Activated T-helper 17 cell treated with anti-CD3 and anti-CD28 coated beads, Interleukin-2, amount 50 U/mL, for 72 hours (primary cell): ENCODE measurements at regions not wholly inside any gene's neighbourhood (a gene's known extent, or its start where the extent isn't known, plus 50 kb on each side); places are given as distances from the start of the nearest gene placed in this dataset.
"Not testable (repeated sequence)": the region's sequence is repeated elsewhere in the genome, so short reads cannot be mapped to it uniquely, and the experiment has no call there.

ENCODE experiments used
- ATAC-seq: fragments of 150-1000 bp; cut with Tn5 transposase; replicated peaks from 2 replicates; pipeline ENCODE4 v1.10.0; 2021; ENCODE audit warnings: mild to moderate bottlenecking, moderate library complexity
- H3K27ac Mint-ChIP-seq: one replicate; pipeline ENCODE4 v1.8.0; 2022; ENCODE audit warnings: mixed read lengths
- H3K27me3 Mint-ChIP-seq: one replicate; pipeline ENCODE4 v1.8.0; 2022; ENCODE audit warnings: mixed read lengths
- H3K36me3 Mint-ChIP-seq: one replicate; pipeline ENCODE4 v1.8.0; 2022; ENCODE audit warnings: low read depth, mild to moderate bottlenecking, mixed read lengths
- H3K4me1 Mint-ChIP-seq: one replicate; pipeline ENCODE4 v1.8.0; 2022; ENCODE audit warnings: mixed read lengths
- H3K4me3 Mint-ChIP-seq: one replicate; pipeline ENCODE4 v1.8.0; 2022; ENCODE audit warnings: mild to moderate bottlenecking, mixed read lengths
- H3K9me3 Mint-ChIP-seq: one replicate; pipeline ENCODE4 v1.8.0; 2022; ENCODE audit warnings: mixed read lengths

DNA sequence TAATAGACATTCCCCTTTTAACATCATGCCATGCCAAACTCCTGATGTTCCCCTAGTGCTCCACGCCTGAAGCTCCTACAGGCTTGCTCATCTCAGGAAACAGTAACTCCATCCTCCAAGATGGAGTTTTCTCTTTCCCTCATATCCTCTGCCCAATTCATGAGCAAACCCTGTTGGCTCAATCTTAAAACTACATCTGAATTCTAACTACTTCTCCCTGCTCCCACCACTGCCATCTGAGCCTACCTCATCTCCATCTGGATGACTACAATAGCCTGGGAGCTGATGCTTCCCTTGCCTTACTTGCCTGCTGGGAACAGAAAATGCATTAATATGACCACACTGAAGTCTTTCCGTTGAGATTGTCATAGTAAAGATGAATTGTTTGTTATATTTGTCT is 271.7 kb upstream of the MKLN1 start:
- Mint-ChIP-seq H3K4me3 (peak overlapping the region; percentile 78), H3K27me3 (no peaks in the 10 kb centered on the region), H3K36me3 (peaks cover 73% of the 10 kb centered on the region), H3K4me1 (peaks cover 49% of the 10 kb centered on the region), H3K27ac (peak overlapping the region; percentile 92), H3K9me3 (no peaks in the 10 kb centered on the region)
- ATAC-seq = no peak

DNA sequence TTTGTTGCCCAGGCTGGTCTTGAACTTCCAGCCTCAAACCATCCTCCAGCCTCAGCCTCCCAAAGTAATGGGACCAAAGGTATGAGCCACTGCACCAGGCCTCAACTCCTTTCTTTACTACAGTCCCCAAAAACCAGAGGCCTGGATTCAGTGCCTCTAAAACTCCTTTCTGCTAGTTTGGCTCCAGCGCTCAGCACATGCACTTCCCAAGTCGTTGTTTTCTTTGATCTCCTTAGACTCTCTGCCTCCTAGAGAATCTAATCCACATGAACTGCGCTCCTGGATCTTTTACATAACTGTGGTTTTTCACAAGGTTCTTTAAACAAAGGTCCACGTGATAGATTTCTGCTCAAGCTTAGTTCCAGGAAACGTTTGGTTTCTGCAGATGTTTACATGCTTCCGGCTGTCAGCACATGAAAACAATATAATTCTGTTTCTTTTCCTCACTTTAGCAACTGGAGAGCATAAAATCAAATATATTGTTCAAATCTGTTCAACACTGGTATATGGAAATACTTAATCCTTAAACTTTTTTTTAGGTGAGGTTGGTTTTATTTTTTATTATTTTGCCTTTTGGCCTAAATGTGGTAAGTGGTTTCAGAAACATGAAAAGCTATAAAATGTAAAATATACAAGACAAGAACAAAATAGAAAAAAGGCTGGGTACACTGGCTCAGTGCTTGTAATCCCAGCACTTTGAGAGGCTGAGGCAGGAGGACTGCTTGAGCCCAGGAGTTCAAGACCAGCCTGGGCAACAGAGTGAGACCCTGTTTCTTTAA is 270.5 kb upstream of the MKLN1 start:
- H3K27ac Mint-ChIP-seq = peak overlapping the region; percentile 92
- H3K4me3 Mint-ChIP-seq = peak overlapping the region; percentile 78
- ATAC-seq = peak; percentile 54
- no peaks in the 10 kb centered on the region for H3K9me3 Mint-ChIP-seq
- H3K36me3 Mint-ChIP-seq = peaks cover 80% of the 10 kb centered on the region
- peaks cover 52% of the 10 kb centered on the region for H3K4me1 Mint-ChIP-seq
- H3K27me3 Mint-ChIP-seq = no peaks in the 10 kb centered on the region

DNA sequence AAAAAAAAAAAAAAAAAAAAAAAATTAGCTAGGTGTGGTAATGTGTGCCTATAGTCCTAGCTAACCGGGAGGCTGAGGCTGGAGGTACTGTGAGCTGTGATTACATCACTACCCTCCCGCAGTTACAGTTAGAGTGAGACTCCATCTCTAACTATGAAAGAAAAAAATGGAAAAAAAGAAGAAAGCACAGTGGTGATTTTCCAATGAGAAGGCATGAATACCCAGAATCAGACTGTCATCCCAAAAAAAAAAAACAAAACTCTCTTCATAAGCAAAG is 269.9 kb upstream of the MKLN1 start:
- Mint-ChIP-seq H3K36me3 (peaks cover 80% of the 10 kb centered on the region), H3K27me3 (no peaks in the 10 kb centered on the region), H3K4me1 (peaks cover 52% of the 10 kb centered on the region), H3K9me3 (no peaks in the 10 kb centered on the region), H3K4me3 (peak overlapping the region; percentile 78), H3K27ac (peak overlapping the region; percentile 92)
- peak; percentile 93 for ATAC-seq

DNA sequence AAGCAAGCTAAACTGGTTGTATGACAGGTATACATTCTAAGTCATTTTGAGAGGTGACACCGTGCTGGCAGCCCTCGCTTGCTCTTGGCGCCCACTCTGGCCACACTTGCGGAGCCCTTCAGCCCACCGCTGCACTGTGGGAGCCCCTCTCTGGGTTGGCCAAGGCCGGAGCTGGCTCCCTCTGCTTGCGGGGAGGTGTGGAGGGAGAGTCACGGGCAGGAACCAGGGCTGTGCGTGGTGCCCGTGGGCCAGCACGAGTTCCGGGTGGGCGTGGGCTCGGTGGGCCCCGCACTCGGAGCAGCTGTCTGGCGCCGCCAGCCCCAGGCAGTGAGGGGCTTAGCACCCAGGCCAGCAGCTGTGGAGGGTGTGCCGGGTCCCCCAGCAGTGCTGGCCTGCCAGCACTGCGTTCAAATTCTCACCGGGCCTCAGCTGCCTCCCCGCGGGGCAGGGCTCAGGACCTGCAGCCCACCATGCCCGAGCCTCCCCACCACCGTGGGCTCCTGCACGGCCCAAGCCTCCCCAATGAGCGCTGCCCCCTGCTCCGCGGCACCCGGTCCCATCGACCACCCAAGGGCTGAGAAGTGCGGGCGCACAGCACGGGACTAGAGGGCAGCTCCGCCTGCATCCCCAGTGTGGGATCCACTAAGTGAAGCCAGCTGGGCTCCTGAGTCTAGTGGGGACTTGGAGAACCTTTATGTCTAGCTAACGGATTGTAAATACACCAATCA is 269.0 kb upstream of the MKLN1 start:
- not testable (repeated sequence) for H3K27me3 Mint-ChIP-seq, ATAC-seq, H3K9me3 Mint-ChIP-seq
- H3K36me3 Mint-ChIP-seq = peaks cover 81% of the 10 kb centered on the region
- peaks cover 51% of the 10 kb centered on the region for H3K4me1 Mint-ChIP-seq
- H3K27ac Mint-ChIP-seq = peak overlapping the region; percentile 92
- H3K4me3 Mint-ChIP-seq = peak overlapping the region; percentile 78

DNA sequence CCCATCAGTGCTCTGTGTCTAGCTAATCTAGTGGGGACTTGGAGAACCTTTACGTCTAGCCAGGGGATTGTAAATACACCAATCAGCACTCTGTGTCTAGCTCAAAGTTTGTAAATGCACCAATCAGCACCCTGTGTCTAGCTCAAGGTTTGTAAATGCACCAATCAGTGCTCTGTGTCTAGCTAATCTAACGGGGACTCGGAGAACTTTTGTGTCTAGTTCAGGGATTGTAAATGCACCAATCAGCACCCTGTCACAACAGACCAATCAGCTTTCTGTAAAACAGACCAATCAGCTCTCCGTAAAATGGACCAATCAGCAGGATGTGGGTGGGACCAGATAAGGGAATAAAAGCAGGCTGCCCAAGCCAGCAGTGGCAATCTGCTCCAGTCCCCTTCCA is 268.3 kb upstream of the MKLN1 start:
- Mint-ChIP-seq H3K4me1 (peaks cover 48% of the 10 kb centered on the region), H3K27ac (peak overlapping the region; percentile 36), H3K36me3 (peaks cover 82% of the 10 kb centered on the region), H3K4me3 (peak overlapping the region; percentile 42)
- not testable (repeated sequence) for H3K27me3 Mint-ChIP-seq, ATAC-seq, H3K9me3 Mint-ChIP-seq

DNA sequence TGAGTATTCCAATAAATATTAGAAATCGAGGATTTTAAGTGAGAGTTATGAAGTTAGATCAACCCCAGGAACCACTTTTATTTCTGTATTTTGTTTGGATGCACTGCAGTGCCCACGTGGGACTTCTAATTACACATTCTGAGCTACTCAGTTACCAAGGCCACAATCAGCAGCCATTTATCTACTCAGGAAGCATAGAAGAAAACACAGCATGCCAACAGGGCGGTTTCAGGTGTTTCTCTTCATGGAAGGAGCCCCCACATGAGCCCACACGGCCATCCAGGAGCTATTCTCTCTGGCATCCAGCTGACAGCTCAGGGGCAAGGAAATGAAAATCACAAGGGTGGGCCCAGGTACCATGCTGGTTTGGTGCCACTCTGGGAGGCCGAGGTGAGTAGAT is 266.5 kb upstream of the MKLN1 start:
- Mint-ChIP-seq H3K27me3 (no peaks in the 10 kb centered on the region), H3K4me3 (peak overlapping the region; percentile 40), H3K27ac (peak overlapping the region; percentile 36), H3K4me1 (peaks cover 42% of the 10 kb centered on the region), H3K9me3 (no peaks in the 10 kb centered on the region), H3K36me3 (peaks cover 83% of the 10 kb centered on the region)
- no peak for ATAC-seq

DNA sequence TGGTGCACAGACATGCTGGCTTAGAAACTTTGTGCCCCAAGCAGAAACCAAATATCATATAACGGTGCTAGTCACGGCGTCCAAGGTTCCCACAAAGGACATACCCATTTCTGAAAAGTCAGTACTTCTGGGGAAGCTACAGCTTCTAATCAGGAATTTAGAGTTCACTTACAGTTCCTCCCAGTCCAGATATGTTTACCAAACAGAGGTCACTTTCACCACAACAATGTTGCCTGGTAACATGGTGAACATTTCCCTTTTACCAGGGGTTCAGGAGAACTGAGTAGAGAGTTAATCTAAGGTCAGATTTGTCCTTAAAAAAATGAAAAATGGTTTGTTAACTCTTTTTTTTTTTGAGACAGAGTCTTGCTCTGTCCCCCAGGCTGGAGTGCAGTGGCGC is 265.9 kb upstream of the MKLN1 start:
- no peak for ATAC-seq
- Mint-ChIP-seq H3K27ac (no peak overlapping the region), H3K27me3 (no peaks in the 10 kb centered on the region), H3K4me3 (no peak overlapping the region), H3K36me3 (peaks cover 83% of the 10 kb centered on the region), H3K4me1 (peaks cover 35% of the 10 kb centered on the region), H3K9me3 (no peaks in the 10 kb centered on the region)

DNA sequence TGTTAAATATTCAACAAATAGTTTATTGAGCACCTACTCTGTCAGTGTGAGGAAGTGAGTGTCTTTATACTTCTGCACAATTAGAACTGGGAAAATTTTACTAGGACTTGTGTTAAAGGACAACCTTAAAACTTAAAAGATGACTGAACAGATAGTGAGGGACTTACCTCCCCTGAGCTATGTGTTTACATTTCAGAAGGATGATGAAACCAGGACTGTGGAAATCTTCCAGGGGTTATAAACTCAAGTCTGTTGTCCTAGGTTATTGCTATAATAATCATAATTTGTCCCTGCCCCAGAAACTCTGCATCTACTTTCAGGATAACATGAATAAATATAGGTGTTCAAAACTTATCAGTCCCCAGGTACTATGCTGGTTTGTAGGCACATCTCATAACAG is 261.0 kb upstream of the MKLN1 start:
- peak overlapping the region; percentile 15 for H3K27ac Mint-ChIP-seq
- H3K27me3 Mint-ChIP-seq = no peaks in the 10 kb centered on the region
- peaks cover 80% of the 10 kb centered on the region for H3K36me3 Mint-ChIP-seq
- no peaks in the 10 kb centered on the region for H3K9me3 Mint-ChIP-seq
- H3K4me3 Mint-ChIP-seq = peak overlapping the region; percentile 33
- H3K4me1 Mint-ChIP-seq = peaks cover 33% of the 10 kb centered on the region
- no peak for ATAC-seq

DNA sequence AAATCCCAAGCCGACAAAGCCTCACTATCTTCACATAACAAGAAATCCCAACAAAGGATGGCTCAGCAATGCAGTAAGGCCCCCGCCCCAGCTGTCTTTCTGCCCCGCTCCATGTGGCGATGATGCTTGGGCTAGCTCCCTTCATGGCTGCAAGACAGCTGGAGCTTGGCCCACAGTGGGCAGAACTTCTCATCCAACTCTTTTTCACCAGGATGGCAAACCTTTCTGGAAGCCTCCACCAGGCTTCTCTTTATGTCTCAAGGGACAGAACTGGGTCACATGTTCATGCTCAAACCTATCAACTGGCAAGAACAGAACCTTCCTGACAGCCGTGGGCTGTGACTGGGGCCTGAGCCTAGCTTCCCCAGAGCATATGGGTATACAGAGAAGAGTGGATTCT is 260.5 kb upstream of the MKLN1 start:
- H3K27me3 Mint-ChIP-seq = no peaks in the 10 kb centered on the region
- peaks cover 74% of the 10 kb centered on the region for H3K36me3 Mint-ChIP-seq
- peak overlapping the region; percentile 15 for H3K27ac Mint-ChIP-seq
- ATAC-seq = no peak
- H3K4me1 Mint-ChIP-seq = peaks cover 33% of the 10 kb centered on the region
- H3K4me3 Mint-ChIP-seq = peak overlapping the region; percentile 33
- no peaks in the 10 kb centered on the region for H3K9me3 Mint-ChIP-seq

DNA sequence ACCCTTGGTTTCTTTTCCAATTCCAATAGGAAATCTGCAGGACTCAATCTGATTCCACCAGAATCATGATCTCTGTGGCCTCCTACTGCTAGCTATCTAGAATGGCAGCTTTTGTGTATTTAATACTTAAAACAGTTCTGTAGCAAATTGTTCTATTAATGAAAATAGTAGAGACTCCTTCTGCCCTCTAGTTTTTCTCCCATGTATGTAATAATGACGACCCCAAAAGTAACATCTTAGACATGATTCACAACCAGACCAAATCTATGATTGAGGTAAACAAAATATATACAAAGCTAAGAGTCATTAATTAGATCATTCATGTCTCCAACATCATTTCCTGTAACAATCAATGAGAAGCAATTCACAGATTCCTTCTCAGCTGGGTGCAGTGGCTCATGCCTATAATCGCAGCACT is 259.1 kb upstream of the MKLN1 start:
- H3K4me1 Mint-ChIP-seq = peaks cover 40% of the 10 kb centered on the region
- H3K27ac Mint-ChIP-seq = peak overlapping the region; percentile 76
- ATAC-seq = no peak
- peaks cover 62% of the 10 kb centered on the region for H3K36me3 Mint-ChIP-seq
- peak overlapping the region; percentile 65 for H3K4me3 Mint-ChIP-seq
- no peaks in the 10 kb centered on the region for H3K9me3 Mint-ChIP-seq
- H3K27me3 Mint-ChIP-seq = no peaks in the 10 kb centered on the region

DNA sequence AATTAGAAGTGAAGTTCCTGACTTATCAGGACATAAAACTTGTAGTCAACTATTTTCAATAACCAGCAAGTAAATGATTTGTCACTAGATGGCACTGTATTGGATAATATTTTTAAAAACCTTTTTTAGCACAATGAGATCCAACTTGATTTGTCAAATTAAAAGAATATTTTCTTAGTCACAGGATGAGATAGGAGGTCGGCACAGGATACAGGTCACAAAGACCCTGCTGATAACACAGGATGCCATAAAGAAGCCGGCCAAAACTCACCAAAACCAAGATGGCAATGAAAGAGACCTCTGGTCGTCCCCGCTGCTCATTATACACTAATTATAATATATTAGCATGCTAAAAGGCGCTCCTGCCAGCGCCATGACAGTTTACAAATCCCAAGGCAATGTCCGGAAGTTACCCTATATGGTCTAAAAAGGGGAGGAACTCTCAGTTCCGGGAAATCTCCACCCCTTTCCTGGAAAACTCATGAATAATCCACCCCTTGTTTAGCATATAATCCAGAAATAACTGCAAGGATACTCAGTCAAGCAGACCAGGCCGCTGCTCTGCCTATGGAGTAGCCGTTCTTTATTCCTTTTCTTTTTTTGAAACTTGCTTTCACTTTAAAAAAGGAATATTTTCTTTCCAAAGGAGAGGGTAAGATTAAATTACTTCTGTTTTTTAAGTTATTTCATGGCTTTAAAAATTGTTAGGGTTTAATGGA is 255.7 kb upstream of the MKLN1 start:
- Mint-ChIP-seq H3K4me3 (peak overlapping the region; percentile 52), H3K9me3 (no peaks in the 10 kb centered on the region), H3K27ac (peak overlapping the region; percentile 13), H3K4me1 (peaks cover 46% of the 10 kb centered on the region), H3K36me3 (peaks cover 33% of the 10 kb centered on the region), H3K27me3 (no peaks in the 10 kb centered on the region)
- ATAC-seq = no peak

DNA sequence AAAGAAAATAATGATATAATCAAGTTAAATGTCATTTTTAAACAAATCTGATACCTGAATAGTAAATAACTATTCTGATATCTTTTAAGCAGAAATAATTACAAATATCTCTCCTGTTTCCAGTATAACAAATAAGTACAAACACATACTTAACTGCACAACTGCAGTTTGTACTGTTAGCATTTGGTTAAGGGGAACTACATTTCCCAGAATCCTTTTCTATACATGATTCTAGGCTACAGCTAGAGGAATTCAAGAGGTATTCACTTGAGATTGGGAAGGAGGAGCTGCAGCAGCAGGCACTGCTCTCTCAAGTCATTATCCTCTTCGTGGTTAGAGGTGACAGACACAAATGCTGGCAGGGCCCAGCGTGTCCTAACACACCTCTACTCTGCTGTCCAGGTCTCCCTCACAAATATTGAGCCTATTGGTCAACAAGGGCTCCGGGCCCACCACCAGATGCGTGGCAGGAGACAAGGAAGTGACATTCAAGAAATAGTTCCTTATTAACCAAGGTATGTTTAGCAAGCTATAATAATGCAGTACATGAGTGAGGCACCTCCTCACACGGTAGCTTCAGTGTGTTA is 255.1 kb upstream of the MKLN1 start:
- peak overlapping the region; percentile 13 for H3K27ac Mint-ChIP-seq
- no peaks in the 10 kb centered on the region for H3K9me3 Mint-ChIP-seq
- H3K27me3 Mint-ChIP-seq = no peaks in the 10 kb centered on the region
- H3K36me3 Mint-ChIP-seq = peaks cover 27% of the 10 kb centered on the region
- peaks cover 42% of the 10 kb centered on the region for H3K4me1 Mint-ChIP-seq
- peak; percentile 14 for ATAC-seq
- H3K4me3 Mint-ChIP-seq = peak overlapping the region; percentile 52

DNA sequence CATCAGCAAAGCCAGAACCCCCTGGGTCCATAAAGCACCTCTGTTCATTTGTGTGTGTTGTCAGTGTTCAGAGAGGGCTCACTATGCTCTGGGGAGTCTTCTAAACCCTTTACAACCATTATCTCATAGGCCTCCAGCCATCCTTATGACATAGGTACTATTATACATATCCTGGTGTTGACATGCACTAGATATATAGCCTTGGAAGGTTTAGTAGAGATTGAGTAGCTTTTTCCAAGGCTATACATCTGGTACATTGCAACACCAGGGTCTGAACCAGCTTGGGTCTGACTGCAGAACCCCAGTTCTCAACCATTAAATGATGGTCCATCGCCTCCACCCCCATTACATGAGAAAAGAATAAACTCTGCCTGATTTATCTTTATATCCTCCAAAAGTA is 253.6 kb upstream of the MKLN1 start:
- no peak overlapping the region for H3K4me3 Mint-ChIP-seq
- H3K36me3 Mint-ChIP-seq = peaks cover 12% of the 10 kb centered on the region
- H3K9me3 Mint-ChIP-seq = no peaks in the 10 kb centered on the region
- no peak for ATAC-seq
- H3K4me1 Mint-ChIP-seq = peaks cover 28% of the 10 kb centered on the region
- no peaks in the 10 kb centered on the region for H3K27me3 Mint-ChIP-seq
- peak overlapping the region; percentile 13 for H3K27ac Mint-ChIP-seq

DNA sequence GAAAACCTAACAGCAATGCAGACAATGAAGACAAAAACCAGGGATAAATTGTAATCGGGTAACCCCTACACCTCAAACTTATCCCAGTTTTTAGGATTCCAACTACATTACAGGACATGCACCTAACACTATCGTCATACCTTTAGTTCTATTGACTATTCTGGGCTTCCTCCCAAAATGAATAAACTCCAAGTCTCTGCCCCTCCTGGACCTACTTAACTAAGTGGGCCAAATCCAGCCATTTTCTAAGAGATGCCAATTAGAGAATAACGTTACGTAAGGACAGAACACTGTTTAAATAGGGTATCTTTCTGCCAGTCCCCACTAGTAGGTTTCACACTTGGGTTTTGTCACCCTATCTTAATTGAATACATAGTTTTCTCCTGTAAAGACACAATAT is 253.1 kb upstream of the MKLN1 start:
- Mint-ChIP-seq H3K4me1 (peaks cover 25% of the 10 kb centered on the region), H3K9me3 (no peaks in the 10 kb centered on the region), H3K36me3 (peaks cover 7% of the 10 kb centered on the region), H3K27me3 (no peaks in the 10 kb centered on the region), H3K4me3 (no peak overlapping the region), H3K27ac (peak overlapping the region; percentile 31)
- ATAC-seq = no peak
